ENCODE measurements at regions not wholly inside any gene's neighbourhood (a gene's known extent, or its start where the extent isn't known, plus 50 kb on each side); places are given as distances from the start of the nearest gene placed in this dataset.

GRCh38 chr1:83493633-83494032 lies 505.3 kb downstream of the TTLL7 start:
- no peak for TF ChIP-seq CTCF (IDR thresholded peaks at IDR 0.05; ENCODE audit: low read depth, low read length)
- no peak for TF ChIP-seq POLR2A (IDR thresholded peaks at IDR 0.05; ENCODE audit: extremely low read depth, insufficient read length)

Data from NB4 (cell line).